ENCODE measurements at regions not wholly inside any gene's neighbourhood (a gene's known extent, or its start where the extent isn't known, plus 50 kb on each side); places are given as distances from the start of the nearest gene placed in this dataset.
"Not testable (repeated sequence)": the region's sequence is repeated elsewhere in the genome, so short reads cannot be mapped to it uniquely, and the experiment has no call there.

- DNase-seq (ENCODE audit: low read depth), result peak; percentile 46
Measured at GRCh38 chr6:74410630-74411029, 714.6 kb downstream of the CD109 start.

- peak; percentile 50 for DNase-seq (ENCODE audit: low read depth)
Measured at GRCh38 chr6:74409447-74409846, 713.4 kb downstream of the CD109 start.

GRCh38 chr6:74408844-74409243 lies 712.8 kb downstream of the CD109 start:
- no peak for DNase-seq (ENCODE audit: low read depth)

GRCh38 chr6:74404366-74404765 lies 708.4 kb downstream of the CD109 start:
- DNase-seq (ENCODE audit: low read depth), result no peak

- DNase-seq (ENCODE audit: low read depth), result no peak
Measured at GRCh38 chr6:74402781-74403180, 706.8 kb downstream of the CD109 start.

DNA sequence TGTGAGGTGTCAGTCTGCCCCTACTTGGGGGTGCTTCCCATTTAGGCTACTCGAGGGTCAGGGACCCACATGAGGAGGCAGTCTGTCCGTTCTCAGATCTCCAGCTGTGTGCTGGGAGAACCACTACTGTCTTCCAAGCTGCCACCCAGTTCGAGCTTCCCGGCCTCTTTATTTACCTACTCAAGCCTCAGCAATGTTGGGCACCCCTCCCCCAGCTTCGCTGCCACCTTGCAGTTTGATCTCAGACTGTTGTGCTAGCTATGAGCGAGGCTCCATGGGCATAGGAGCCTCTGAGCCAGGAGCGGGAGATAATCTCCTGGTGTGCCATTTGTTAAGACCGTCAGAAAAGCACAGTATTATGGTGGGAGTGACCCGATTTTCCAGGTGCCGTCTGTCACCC lies 682.4 kb downstream of the CD109 start:
- DNase-seq (ENCODE audit: low read depth), result not testable (repeated sequence)

GRCh38 chr6:74369556-74369993 lies 673.6 kb downstream of the CD109 start:
- peak; percentile 23 for DNase-seq (ENCODE audit: low read depth)

GRCh38 chr6:74368746-74369145 lies 672.7 kb downstream of the CD109 start:
- no peak for DNase-seq (ENCODE audit: low read depth)

DNA sequence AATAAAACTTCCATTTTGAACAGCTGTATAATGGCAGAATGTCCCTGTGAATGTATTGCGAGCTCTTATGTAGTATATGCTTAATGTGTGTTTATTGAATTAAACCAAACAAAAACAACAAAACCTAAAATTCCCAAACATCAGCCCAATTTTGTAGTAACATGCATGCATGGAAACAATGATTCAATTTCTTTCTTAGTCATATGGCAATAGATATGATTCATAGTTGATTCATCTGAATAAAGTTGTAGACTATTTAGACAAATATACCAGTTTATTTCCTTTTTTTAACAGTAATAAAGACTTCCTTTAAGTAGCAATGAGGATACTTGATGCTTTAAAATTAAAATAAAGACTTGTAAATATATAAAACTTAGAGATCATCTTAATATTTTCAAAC lies 670.6 kb downstream of the CD109 start:
- no peak for DNase-seq (ENCODE audit: low read depth)

- no peak for DNase-seq (ENCODE audit: low read depth)
Measured at GRCh38 chr6:74362391-74362790, 666.4 kb downstream of the CD109 start.

- DNase-seq (ENCODE audit: low read depth), result peak; percentile 43
Measured at GRCh38 chr6:74357321-74357720, 661.3 kb downstream of the CD109 start.

GRCh38 chr6:74356391-74356790 lies 660.4 kb downstream of the CD109 start:
- peak; percentile 56 for DNase-seq (ENCODE audit: low read depth)

- no peak for DNase-seq (ENCODE audit: low read depth)
Measured at GRCh38 chr6:74346936-74347535, 651.0 kb downstream of the CD109 start.

- DNase-seq (ENCODE audit: low read depth), result peak; percentile 14
Measured at GRCh38 chr6:74343804-74344203, 647.8 kb downstream of the CD109 start.

DNA sequence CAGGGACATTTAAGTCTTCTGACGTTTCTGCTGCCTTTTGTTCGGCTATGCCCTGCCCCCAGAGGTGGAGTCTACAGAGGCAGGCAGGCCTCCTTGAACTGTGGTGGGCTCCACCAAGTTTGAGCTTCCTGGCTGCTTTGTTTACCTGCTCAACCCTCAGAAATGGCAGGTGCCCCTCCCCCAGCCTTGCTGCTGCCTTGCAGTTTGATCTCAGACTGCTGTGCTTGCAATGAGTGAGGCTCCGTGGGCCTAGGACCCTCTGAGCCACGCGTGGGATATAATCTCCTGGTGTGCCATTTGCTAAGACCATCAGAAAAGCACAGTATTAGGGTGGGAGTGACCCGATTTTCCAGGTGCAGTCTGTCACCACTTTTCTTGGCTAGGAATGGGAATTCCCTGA lies 647.3 kb downstream of the CD109 start:
- DNase-seq (ENCODE audit: low read depth), result not testable (repeated sequence)

- no peak for DNase-seq (ENCODE audit: low read depth)
Measured at GRCh38 chr6:74334722-74335121, 638.7 kb downstream of the CD109 start.

GRCh38 chr6:74333406-74333805 lies 637.4 kb downstream of the CD109 start:
- DNase-seq (ENCODE audit: low read depth), result no peak

GRCh38 chr6:74320715-74321114 lies 624.7 kb downstream of the CD109 start:
- DNase-seq (ENCODE audit: low read depth), result no peak

DNA sequence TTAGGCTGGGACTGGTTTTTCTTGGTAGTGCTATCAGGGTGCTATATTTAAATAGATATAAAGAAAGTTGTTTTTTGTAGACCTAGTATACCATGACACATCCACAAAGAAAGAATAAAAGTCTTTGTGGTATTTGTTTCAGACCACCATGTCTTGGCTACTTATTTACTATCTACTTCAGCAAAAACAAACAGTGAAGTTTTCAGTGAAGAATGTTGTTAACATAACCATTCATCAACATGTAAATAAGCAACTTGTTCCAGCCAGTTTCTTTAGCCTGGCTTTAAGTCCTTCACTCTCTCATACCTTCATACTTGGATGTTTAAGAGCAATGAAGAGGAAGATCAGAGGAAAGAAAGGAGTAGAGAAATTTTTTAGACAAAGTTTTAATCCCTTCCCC lies 624.1 kb downstream of the CD109 start:
- DNase-seq (ENCODE audit: low read depth), result no peak

- DNase-seq (ENCODE audit: low read depth), result no peak
Measured at GRCh38 chr6:74319292-74319691, 623.3 kb downstream of the CD109 start.

GRCh38 chr6:74318738-74319137 lies 622.7 kb downstream of the CD109 start:
- no peak for DNase-seq (ENCODE audit: low read depth)

DNA sequence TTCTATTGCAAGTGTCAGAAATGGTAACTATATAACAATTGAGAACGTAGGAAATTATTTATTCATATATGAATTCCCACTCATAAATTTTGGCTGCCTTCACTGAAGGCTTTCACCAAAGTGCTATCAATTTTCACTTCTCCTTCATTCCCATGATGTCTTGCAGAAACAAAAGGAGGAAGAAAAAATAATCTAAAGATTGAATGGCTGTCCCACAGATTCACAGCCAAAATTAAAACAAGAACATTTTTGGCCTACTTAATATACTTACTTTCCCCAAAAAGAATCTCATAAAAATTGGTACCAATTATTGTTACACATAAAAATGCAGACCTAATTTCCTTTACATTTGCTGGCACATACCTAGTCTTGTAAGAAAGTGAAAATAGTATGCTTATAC lies 616.1 kb downstream of the CD109 start:
- DNase-seq (ENCODE audit: low read depth), result no peak

DNA sequence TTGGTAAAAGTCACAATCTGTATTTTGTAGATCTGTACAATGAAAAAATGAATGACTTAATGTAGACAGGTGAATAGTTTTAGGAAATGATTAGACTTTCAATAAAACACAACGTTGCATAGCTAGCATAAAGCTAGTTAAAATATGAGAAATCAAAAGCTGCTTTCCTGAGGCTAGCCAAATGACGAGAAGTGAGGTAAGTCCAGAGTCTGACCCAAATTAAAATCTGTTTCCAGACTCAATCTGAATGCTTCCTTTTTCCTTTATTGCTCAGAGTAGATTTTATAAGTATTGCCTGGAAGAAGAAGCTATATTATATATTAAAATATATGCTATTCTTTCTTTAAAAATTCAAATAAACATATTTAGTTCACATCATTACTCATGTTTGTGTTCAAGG lies 615.4 kb downstream of the CD109 start:
- no peak for DNase-seq (ENCODE audit: low read depth)

GRCh38 chr6:74289884-74290283 lies 593.9 kb downstream of the CD109 start:
- no peak for DNase-seq (ENCODE audit: low read depth)
